HepG2 (cell line): ENCODE measurements at regions not wholly inside any gene's neighbourhood (a gene's known extent, or its start where the extent isn't known, plus 50 kb on each side); places are given as distances from the start of the nearest gene placed in this dataset.

Experiments
- ATAC-seq: fragments of 200-7000 bp; cut with Tn5 transposase; 3 replicates; pipeline ENCODE4 v1.9.1; 2020; ENCODE audit warnings: mild to moderate bottlenecking, moderate library complexity
- BruUV-seq: library from RNA; stranded (reverse); fragments of 400-500 nt; replicated peaks from 2 replicates; lab custom pipeline; 2021; lab: Mats Ljungman, UMichigan
- CTCF ChIA-PET: fragments of 300-600 bp; formaldehyde crosslinking; extraction: SDS; loops from one replicate; lab custom pipeline; 2021; ENCODE audit warnings: low total read pairs, inconsistent platforms, low intra/inter-chr PET ratio; lab: Yijun Ruan, JAX
- POLR2A ChIA-PET: fragments of 350-600 bp; sonication (Branson Sonifier 250); formaldehyde crosslinking; loops from one replicate; lab custom pipeline; 2020; ENCODE audit warnings: antibody characterized with exemption, inconsistent platforms; lab: Yijun Ruan, JAX
- DNase-seq: peaks from one replicate; pipeline ENCODE4 v3.0.0-alpha.2; 2015; ENCODE audit warnings: low spot score
- FAIRE-seq: peaks from 3 replicates; lab custom pipeline; 2011; peaks lifted over from hg19 to GRCh38; lab: Jason Lieb, UNC
- H2AFZ ChIP-seq: one replicate; pipeline ENCODE4 v1.6.1; 2011; ENCODE audit warnings: low read length, inconsistent platforms
- H3K27ac ChIP-seq: fragments of 300-600 bp; 3 replicates; pipeline ENCODE4 v1.8.0; 2011; ENCODE audit warnings: mixed run types, mild to moderate bottlenecking, mixed read lengths, low read length, inconsistent platforms; ENCODE audit not compliant: insufficient read depth; ENCODE audit errors: extremely low read length
- H3K27me3 ChIP-seq, 2 experiments: fragments of 200-600 bp in 1 of 2; 2 replicates in 1 of 2; 3 replicates in 1 of 2; pipeline versions ENCODE4 v1.6.0 to v1.8.0; 2011; ENCODE audit warnings: low read length in 2 of 2, mild to moderate bottlenecking in 2 of 2, moderate library complexity in 2 of 2, inconsistent platforms in 1 of 2; ENCODE audit not compliant: insufficient read depth in 2 of 2, control insufficient read depth in 1 of 2
- H3K36me3 ChIP-seq, 2 experiments: fragments of 200-600 bp in 1 of 2; replicated peaks in 1 of 2; 2 replicates in 1 of 2; 3 replicates in 1 of 2; pipeline versions ENCODE4 v1.5.1 to v1.8.0; 2011; ENCODE audit warnings: low read length in 2 of 2, inconsistent platforms in 1 of 2; ENCODE audit not compliant: insufficient read depth in 2 of 2, control insufficient read depth in 1 of 2
- H3K4me1 ChIP-seq: 2 replicates; pipeline ENCODE4 v1.5.1; 2012; ENCODE audit warnings: low read length, inconsistent platforms; ENCODE audit not compliant: insufficient read depth
- H3K4me2 ChIP-seq: 2 replicates; pipeline ENCODE4 v1.6.0; 2011; ENCODE audit warnings: low read depth, low read length, inconsistent platforms
- H3K4me3 ChIP-seq, 3 experiments: fragments of 200-600 bp in 1 of 3; sonication (generic), shearing (Covaris generic) in 1 of 3; replicated peaks in 1 of 3; 2 replicates each; pipeline ENCODE4 v1.5.1; 2011 to 2016; ENCODE audit warnings: low read length in 3 of 3, inconsistent platforms in 2 of 3, low read depth in 2 of 3, mild to moderate bottlenecking in 2 of 3, control low read depth in 1 of 3, mixed read lengths in 1 of 3; ENCODE audit not compliant: insufficient read depth in 1 of 3
- H3K79me2 ChIP-seq: one replicate; pipeline ENCODE4 v1.6.1; 2011; ENCODE audit warnings: low read length, inconsistent platforms; ENCODE audit not compliant: insufficient read depth
- H3K9ac ChIP-seq: 2 replicates; pipeline ENCODE4 v1.6.0; 2011; ENCODE audit warnings: mild to moderate bottlenecking, low read depth, low read length, inconsistent platforms; ENCODE audit not compliant: insufficient read depth
- H3K9me3 ChIP-seq: 2 replicates; pipeline ENCODE4 v1.5.1; 2012; ENCODE audit warnings: mild to moderate bottlenecking, low read length
- H4K20me1 ChIP-seq: 2 replicates; pipeline ENCODE4 v1.6.0; 2011; ENCODE audit warnings: inconsistent platforms, mild to moderate bottlenecking, low read length, moderate library complexity; ENCODE audit not compliant: insufficient read depth
- DBP ChIP-seq: sonication (generic); formaldehyde crosslinking; IDR thresholded peaks from 2 replicates; pipeline ENCODE4 v1.4.0; 2020; ENCODE audit warnings: missing genetic modification reagents; ENCODE audit errors: not compliant biosample characterization
- NFE2L2 ChIP-seq: fragments of 150-350 bp; IDR thresholded peaks from 2 replicates; pipeline ENCODE4 v1.6.1; 2014; ENCODE audit warnings: low read length
- PITX1 ChIP-seq: sonication (generic); formaldehyde crosslinking; IDR thresholded peaks from 2 replicates; pipeline ENCODE4 v1.5.1; 2020; ENCODE audit warnings: mild to moderate bottlenecking, missing genetic modification reagents
- PRDM4 ChIP-seq: sonication (generic); formaldehyde crosslinking; IDR thresholded peaks from 2 replicates; pipeline ENCODE4 v1.9.0; 2021; ENCODE audit warnings: missing genetic modification reagents, borderline replicate concordance
- RXRA ChIP-seq: sonication (generic); formaldehyde crosslinking; IDR thresholded peaks from 2 replicates; pipeline ENCODE4 v1.5.1; 2020; ENCODE audit warnings: missing genetic modification reagents
- SNAPC4 ChIP-seq: sonication (generic); formaldehyde crosslinking; IDR thresholded peaks from 2 replicates; pipeline ENCODE4 v1.4.0; 2020; ENCODE audit warnings: mild to moderate bottlenecking, missing genetic modification reagents
- TCF7L2 ChIP-seq: IDR thresholded peaks from 2 replicates; pipeline ENCODE4 v1.6.1; 2011; ENCODE audit warnings: mild to moderate bottlenecking, low read depth, low read length, moderate library complexity
- ZNF282 ChIP-seq: fragments of 450-650 bp; IDR thresholded peaks from 2 replicates; pipeline ENCODE4 v1.6.1; 2018; ENCODE audit not compliant: partially characterized antibody
- ZNF441 ChIP-seq: sonication (generic); formaldehyde crosslinking; IDR thresholded peaks from 2 replicates; pipeline ENCODE4 v1.7.0; 2021; ENCODE audit warnings: missing genetic modification reagents, borderline replicate concordance
- ZNF713 ChIP-seq: sonication (generic); formaldehyde crosslinking; IDR thresholded peaks from 2 replicates; pipeline ENCODE4 v1.4.0; 2020; ENCODE audit warnings: mild to moderate bottlenecking, missing genetic modification reagents
- in situ Hi-C: cut with HindIII; loops from 2 replicates; pipeline ENCODE4 v1.10.0; 2017; ENCODE audit warnings: low pct_unique_long_range_greater_than_20kb; ENCODE audit not compliant: extremely low pct_ligation_motif_present
- intact Hi-C: fragments of 100-400 bp; cut with micrococcal nuclease; formaldehyde crosslinking; loops from one replicate; pipeline ENCODE4 v1.10.0; 2022; ENCODE audit not compliant: unreplicated experiment

GRCh38 chr21:28445141-28445830, 547.4 kb downstream of the LTN1 start (continued):
- TF ChIP-seq ZNF713 (CRISPR knock-in tag) (no peak), TCF7L2 (no peak), PITX1 (CRISPR knock-in tag) (no peak), RXRA (CRISPR knock-in tag) (no peak), DBP (CRISPR knock-in tag) (no peak)

- Histone ChIP-seq H3K4me3 (no peak overlapping the region), H3K4me1 (no peaks in the 10 kb centered on the region), H3K27ac (no peak overlapping the region), H3K9me3 (peaks cover 91% of the 10 kb centered on the region), H3K9ac (no peak overlapping the region), H3K4me2 (no peak overlapping the region), H4K20me1 (no peaks in the 10 kb centered on the region), H3K79me2 (no peaks in the 10 kb centered on the region), H3K27me3 (no peaks in the 10 kb centered on the region), H2AFZ (no peak overlapping the region), H3K36me3 (no peaks in the 10 kb centered on the region)
- FAIRE-seq, result no peak
- DNase-seq, result no peak
- no TSS peak for BruUV-seq
- intact Hi-C loops, result no loop called here
- CTCF ChIA-PET, result no interaction called here
- in situ Hi-C loops, result no loop called here
- TF ChIP-seq NFE2L2, result no peak
- TF ChIP-seq ZNF441 (CRISPR knock-in tag), result no peak
- TF ChIP-seq SNAPC4 (CRISPR knock-in tag), result no peak
- no peak for TF ChIP-seq PRDM4
- no peak for TF ChIP-seq ZNF282
- no peak for ATAC-seq
- POLR2A ChIA-PET, result no interaction called here
Observed at GRCh38 chr21:28444557-28444956, 548.1 kb downstream of the LTN1 start.
